ENCODE measurements at regions not wholly inside any gene's neighbourhood (a gene's known extent, or its start where the extent isn't known, plus 50 kb on each side); places are given as distances from the start of the nearest gene placed in this dataset.
"Not testable (repeated sequence)": the region's sequence is repeated elsewhere in the genome, so short reads cannot be mapped to it uniquely, and the experiment has no call there.

DNA sequence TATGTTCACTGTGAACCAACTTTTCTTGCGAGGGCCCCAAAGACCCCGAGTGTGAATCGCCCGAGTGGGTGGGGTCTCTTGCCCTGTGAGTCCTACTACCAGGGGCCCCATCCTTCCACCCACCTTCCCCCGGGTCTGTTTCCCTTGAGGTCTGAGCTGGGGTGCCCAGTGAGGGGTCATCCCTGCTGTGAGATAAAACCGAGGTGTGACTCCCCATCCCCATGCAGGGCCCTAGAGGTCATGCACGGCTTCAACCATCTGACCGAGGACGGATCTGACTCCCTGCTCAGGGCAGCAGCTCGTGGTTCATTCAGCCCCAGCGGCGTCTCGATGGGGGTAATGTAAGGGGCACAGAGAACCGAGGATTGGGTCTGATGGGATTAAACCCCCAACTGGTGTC, 103.1 kb upstream of the SULF2 start:
- Histone ChIP-seq H3K4me3 (ENCODE audit: low read depth, low read length) (no peak overlapping the region), H3K36me3 (ENCODE audit: control insufficient read depth, insufficient read depth, low read length) (no peaks in the 10 kb centered on the region), H3K27me3 (ENCODE audit: control insufficient read depth, insufficient read depth, low read length) (0 out of 2 replicates have a peak, but pooled peaks cover 2% of the 10 kb centered on the region)
- no peak for DNase-seq (ENCODE audit: low read depth)
- TF ChIP-seq, protein P1, sequence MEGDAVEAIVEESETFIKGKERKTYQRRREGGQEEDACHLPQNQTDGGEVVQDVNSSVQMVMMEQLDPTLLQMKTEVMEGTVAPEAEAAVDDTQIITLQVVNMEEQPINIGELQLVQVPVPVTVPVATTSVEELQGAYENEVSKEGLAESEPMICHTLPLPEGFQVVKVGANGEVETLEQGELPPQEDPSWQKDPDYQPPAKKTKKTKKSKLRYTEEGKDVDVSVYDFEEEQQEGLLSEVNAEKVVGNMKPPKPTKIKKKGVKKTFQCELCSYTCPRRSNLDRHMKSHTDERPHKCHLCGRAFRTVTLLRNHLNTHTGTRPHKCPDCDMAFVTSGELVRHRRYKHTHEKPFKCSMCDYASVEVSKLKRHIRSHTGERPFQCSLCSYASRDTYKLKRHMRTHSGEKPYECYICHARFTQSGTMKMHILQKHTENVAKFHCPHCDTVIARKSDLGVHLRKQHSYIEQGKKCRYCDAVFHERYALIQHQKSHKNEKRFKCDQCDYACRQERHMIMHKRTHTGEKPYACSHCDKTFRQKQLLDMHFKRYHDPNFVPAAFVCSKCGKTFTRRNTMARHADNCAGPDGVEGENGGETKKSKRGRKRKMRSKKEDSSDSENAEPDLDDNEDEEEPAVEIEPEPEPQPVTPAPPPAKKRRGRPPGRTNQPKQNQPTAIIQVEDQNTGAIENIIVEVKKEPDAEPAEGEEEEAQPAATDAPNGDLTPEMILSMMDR (IDR thresholded peaks at IDR 0.05; ENCODE audit: insufficient read depth, low read depth, low read length) = no peak
- CTCF ChIA-PET = no interaction called here
- POLR2A ChIA-PET = no interaction called here

DNA sequence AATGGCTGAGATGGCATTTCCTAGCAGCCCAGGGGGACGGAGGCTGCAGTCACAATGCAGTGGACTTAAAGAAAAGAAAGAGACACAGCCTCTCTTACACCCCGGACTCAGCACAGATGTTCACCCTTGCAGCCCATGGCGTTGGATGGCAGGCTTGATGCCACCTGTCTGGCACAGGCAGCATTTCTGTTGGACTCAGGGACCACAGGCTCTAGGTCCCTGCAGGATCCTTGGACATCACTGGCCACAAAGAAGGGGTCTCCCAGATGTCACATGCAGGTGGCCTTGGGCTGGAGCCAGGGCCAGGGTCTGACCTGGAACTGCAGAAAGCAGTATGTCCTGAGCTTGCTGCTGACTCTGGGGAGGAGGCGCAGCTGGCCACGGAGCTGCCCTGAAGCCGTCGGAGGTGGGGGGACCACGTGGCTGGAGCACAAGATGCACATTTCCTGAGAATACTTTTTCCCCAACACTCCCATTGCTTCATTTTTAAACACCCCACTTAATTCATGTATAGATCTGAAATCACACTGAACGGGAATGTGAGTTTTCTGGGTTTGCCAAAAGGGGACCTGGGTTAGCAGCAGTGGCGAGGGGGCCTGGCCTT, 102.3 kb upstream of the SULF2 start:
- no peak overlapping the region for H3K4me3 ChIP-seq (ENCODE audit: low read depth, low read length)
- POLR2A ChIA-PET = no interaction called here
- no peak for DNase-seq (ENCODE audit: low read depth)
- CTCF ChIA-PET = no interaction called here
- H3K36me3 ChIP-seq (ENCODE audit: control insufficient read depth, insufficient read depth, low read length) = no peaks in the 10 kb centered on the region
- 0 out of 2 replicates have a peak, but pooled peaks cover 2% of the 10 kb centered on the region for H3K27me3 ChIP-seq (ENCODE audit: control insufficient read depth, insufficient read depth, low read length)
- TF ChIP-seq, protein P1 (IDR thresholded peaks at IDR 0.05; ENCODE audit: insufficient read depth, low read depth, low read length) = no peak

DNA sequence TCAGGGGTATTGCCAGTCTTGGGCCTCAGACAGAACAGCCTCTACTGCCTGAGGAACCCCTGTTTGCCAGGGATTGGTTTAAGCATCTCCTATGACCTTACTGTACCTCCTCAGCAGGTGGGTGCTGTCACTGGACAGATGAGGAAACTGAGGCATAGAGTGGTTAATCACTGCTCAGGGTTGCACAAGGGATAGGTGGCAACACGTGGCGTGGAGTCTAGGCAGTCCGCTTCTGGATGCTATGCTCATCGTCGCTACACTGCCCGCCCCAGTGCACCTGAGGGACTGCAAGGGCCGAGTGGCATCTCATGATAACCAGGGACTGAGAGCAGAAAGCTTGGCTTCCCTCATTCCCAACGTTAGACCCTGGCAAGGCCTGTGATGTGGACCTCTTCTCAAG, 101.8 kb upstream of the SULF2 start:
- ChIA-PET CTCF (no interaction called here), POLR2A (no interaction called here)
- no peaks in the 10 kb centered on the region for H3K36me3 ChIP-seq (ENCODE audit: control insufficient read depth, insufficient read depth, low read length)
- no peak for DNase-seq (ENCODE audit: low read depth)
- no peak overlapping the region for H3K4me3 ChIP-seq (ENCODE audit: low read depth, low read length)
- 0 out of 2 replicates have a peak, but pooled peaks cover 2% of the 10 kb centered on the region for H3K27me3 ChIP-seq (ENCODE audit: control insufficient read depth, insufficient read depth, low read length)
- TF ChIP-seq, protein P1 (IDR thresholded peaks at IDR 0.05; ENCODE audit: insufficient read depth, low read depth, low read length) = no peak

DNA sequence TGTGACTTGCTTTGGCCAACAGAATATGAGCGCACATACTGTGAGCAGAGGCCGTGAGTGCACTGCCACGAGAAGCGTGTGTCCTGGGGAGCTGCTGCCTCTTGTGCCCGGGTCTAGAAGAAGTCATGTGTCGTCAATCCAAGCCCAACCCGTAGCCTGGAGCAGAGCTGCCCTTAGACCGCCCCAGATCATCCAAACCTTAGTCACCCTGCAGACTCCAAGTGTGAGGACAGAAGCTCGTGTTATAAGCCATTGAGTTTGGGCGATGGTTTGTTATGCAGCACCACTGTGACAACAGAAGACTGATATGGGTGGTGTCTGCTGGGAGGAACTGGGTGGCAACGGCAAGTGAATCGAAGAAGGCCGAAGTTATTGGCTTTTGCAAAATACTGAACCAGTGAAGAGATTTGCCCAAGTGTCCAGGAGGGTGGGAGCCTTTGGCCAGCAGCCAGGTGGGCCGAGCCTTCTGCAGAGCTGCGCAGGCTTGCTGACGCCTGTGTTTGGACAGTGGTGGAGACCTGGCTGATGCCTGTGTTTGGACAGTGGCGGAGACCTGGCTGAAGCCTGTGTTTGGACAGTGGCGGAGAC, 101.3 kb upstream of the SULF2 start:
- Histone ChIP-seq H3K27me3 (ENCODE audit: control insufficient read depth, insufficient read depth, low read length) (0 out of 2 replicates have a peak, but pooled peaks cover 2% of the 10 kb centered on the region), H3K4me3 (ENCODE audit: low read depth, low read length) (no peak overlapping the region), H3K36me3 (ENCODE audit: control insufficient read depth, insufficient read depth, low read length) (no peaks in the 10 kb centered on the region)
- ChIA-PET CTCF (no interaction called here), POLR2A (no interaction called here)
- no peak for DNase-seq (ENCODE audit: low read depth)
- TF ChIP-seq, protein P1 (IDR thresholded peaks at IDR 0.05; ENCODE audit: insufficient read depth, low read depth, low read length) = no peak

DNA sequence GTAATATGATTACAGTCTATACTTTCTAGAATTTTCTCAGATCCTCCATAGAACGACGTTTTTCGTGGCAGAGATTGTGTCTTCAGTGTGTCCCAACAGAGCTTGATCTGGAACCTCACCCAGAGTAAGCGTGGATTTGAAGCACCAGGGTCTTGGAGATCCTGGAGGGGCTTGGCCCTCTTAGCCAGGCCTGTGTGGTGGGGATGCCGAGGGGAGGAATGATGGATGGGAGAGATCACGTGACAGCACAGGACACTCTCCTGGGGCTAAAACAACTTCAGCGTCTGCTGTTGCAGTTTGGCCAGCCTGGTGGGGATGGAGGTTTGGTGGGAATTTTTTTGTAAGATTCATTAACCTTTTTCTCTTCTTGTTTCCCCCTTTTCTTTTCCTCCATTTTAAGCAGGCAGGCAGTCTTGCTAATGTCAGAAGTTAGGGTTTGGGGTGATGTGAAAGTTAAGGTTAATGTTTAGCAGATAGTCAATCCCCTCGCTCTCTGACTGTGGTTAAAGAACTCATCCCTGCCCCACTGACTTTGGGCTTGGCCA, 100.7 kb upstream of the SULF2 start:
- H3K27me3 ChIP-seq (ENCODE audit: control insufficient read depth, insufficient read depth, low read length) = 0 out of 2 replicates have a peak, but pooled peaks cover 2% of the 10 kb centered on the region
- DNase-seq (ENCODE audit: low read depth) = no peak
- H3K36me3 ChIP-seq (ENCODE audit: control insufficient read depth, insufficient read depth, low read length) = no peaks in the 10 kb centered on the region
- TF ChIP-seq, protein P1 (IDR thresholded peaks at IDR 0.05; ENCODE audit: insufficient read depth, low read depth, low read length) = no peak
- no peak overlapping the region for H3K4me3 ChIP-seq (ENCODE audit: low read depth, low read length)
- ChIA-PET CTCF (no interaction called here), POLR2A (no interaction called here)

DNA sequence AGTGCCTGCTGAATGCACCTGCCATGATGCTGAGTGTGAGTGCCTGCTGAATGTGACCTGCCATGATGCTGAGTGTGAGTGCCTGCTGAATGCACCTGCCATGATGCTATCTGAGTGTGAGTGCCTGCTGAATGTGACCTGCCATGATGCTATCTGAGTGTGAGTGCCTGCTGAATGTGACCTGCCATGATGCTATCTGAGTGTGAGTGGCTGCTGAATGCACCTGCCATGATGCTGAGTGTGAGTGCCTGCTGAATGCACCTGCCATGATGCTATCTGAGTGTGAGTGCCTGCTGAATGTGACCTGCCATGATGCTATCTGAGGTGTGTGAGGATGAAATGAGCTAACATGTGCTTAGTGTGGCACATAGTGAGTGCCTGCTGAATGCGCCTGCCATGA, 98.7 kb upstream of the SULF2 start:
- DNase-seq (ENCODE audit: low read depth); H3K36me3 ChIP-seq (ENCODE audit: control insufficient read depth, insufficient read depth, low read length); H3K4me3 ChIP-seq (ENCODE audit: low read depth, low read length); H3K27me3 ChIP-seq (ENCODE audit: control insufficient read depth, insufficient read depth, low read length); POLR2A ChIA-PET: not testable (repeated sequence)
- CTCF ChIA-PET = interaction anchor here (2.0 kb wide), 1 partner anchor 11 kb away, joined by 8 read pairs; no protein-coding TSS in a partner anchor
